Fibroblast of pulmonary artery (primary cell): ENCODE measurements at regions not wholly inside any gene's neighbourhood (a gene's known extent, or its start where the extent isn't known, plus 50 kb on each side); places are given as distances from the start of the nearest gene placed in this dataset.

Source experiments
- DNase-seq: peaks from one replicate; pipeline ENCODE4 v3.0.0-alpha.2; 2010; ENCODE audit warnings: low read depth
- H3K4me3 ChIP-seq: replicated peaks from 2 replicates; pipeline ENCODE4 v1.5.1; 2011; ENCODE audit warnings: low read depth, mild to moderate bottlenecking, control low read depth, low read length, moderate library complexity
- TF ChIP-seq, protein P1 (sequence below): IDR thresholded peaks from 2 replicates; pipeline ENCODE4 v1.5.1; 2011; ENCODE audit warnings: mild to moderate bottlenecking, control low read depth, low read length, inconsistent platforms; ENCODE audit errors: missing control alignments

DNA sequence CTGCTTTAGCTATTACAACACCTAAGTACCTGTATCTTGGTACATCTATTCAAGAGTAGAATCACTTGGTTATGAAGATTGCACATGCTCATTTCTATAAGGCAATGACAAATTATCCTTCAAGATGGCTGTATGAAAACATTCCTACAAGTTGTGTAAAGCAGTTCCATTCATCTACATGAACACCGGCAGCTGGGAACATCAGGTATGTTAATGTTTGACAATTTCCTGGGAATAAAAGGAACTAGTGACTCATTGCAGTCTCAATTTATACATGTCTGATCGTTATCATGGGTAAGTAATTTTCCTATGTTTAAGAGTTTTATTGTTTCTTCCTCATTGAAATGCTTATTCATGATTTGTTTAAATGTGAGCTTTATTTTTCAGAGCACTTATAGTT lies 203.2 kb upstream of the SEMA3E start:
- TF ChIP-seq, protein P1, sequence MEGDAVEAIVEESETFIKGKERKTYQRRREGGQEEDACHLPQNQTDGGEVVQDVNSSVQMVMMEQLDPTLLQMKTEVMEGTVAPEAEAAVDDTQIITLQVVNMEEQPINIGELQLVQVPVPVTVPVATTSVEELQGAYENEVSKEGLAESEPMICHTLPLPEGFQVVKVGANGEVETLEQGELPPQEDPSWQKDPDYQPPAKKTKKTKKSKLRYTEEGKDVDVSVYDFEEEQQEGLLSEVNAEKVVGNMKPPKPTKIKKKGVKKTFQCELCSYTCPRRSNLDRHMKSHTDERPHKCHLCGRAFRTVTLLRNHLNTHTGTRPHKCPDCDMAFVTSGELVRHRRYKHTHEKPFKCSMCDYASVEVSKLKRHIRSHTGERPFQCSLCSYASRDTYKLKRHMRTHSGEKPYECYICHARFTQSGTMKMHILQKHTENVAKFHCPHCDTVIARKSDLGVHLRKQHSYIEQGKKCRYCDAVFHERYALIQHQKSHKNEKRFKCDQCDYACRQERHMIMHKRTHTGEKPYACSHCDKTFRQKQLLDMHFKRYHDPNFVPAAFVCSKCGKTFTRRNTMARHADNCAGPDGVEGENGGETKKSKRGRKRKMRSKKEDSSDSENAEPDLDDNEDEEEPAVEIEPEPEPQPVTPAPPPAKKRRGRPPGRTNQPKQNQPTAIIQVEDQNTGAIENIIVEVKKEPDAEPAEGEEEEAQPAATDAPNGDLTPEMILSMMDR = no peak
- H3K4me3 ChIP-seq = no peak overlapping the region
- DNase-seq = no peak

DNA sequence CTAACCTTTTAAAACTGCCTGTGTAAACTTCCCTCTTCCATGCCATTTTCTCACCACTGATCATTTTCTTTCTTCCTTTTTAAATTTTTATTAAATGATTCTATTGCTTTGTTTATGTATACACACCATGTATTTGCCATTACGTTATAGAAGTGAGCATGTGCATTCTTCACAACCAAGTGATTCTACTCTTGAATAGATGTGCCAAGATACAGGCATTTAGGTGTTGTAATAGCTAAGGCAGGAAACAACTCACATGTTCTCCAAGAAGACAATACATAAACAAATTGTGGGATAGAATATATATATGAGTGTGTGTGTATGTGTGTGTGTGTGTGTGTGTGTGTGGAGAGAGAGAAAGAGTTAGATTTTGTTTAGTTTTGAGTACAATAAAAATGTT lies 202.6 kb upstream of the SEMA3E start:
- DNase-seq = no peak
- TF ChIP-seq, protein P1 = no peak

DNA sequence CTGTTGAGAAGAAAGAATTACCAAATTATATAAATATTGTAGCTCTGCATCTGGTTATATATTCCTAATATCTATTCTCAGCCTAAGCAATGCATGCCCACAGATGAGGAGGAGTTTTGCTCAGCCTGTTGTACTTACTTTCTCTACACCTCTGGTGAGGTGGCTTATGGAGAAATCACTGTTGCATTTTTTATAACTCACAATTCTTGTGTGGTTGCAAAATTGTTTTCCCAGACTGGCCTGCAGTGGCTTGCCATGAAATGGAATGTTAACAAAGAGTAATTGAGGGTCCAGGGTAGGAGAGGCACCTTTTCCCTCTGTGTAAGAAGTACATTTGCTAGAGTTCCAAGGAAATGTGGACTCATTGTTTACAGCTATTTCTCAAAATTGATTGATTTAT lies 202.0 kb upstream of the SEMA3E start:
- TF ChIP-seq, protein P1 = no peak
- H3K4me3 ChIP-seq = no peak overlapping the region
- no peak for DNase-seq

More for the DNA sequence above, 202.6 kb upstream of the SEMA3E start:
- no peak overlapping the region for H3K4me3 ChIP-seq

DNA sequence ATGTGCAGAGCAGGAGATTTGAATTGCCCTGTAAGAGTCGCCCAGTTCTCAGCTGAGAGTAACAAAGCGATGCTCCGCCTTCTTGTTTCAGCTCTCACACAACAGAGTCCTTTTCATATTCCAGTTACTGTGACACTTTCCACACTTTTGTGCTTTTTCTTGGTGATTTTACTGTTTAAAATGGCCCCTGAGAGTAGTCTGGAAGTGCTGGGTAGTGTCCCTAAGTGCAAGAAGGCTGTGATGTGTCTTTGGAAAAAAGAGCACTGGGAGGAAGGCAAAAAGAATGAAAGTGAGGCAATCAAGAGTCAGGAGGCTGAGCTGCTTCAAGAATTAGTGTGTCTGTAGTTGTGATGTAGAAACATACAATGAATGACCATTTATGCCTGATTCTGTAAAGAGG lies 201.2 kb upstream of the SEMA3E start:
- DNase-seq = no peak
- no peak overlapping the region for H3K4me3 ChIP-seq
- TF ChIP-seq, protein P1 = no peak

DNA sequence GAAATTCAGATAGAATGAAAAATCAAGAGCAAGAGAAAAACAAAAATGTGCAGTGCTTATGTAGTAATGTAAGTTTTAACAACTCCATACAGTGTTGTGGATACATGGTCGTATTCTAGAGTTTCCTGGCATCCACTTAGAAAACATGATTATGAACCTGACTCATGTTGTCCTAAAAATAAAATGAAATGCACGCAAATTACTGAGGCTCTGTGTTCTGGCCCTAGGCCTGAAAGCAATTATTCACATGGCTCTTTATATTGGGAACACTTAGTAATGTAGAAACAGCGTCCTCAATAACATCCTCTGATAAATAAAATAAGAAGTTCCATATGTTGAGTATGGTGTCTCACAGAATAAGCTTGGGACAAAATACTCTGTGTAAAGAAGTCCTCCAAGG lies 200.2 kb upstream of the SEMA3E start:
- DNase-seq = peak; percentile 27
- no peak overlapping the region for H3K4me3 ChIP-seq
- TF ChIP-seq, protein P1 = no peak

DNA sequence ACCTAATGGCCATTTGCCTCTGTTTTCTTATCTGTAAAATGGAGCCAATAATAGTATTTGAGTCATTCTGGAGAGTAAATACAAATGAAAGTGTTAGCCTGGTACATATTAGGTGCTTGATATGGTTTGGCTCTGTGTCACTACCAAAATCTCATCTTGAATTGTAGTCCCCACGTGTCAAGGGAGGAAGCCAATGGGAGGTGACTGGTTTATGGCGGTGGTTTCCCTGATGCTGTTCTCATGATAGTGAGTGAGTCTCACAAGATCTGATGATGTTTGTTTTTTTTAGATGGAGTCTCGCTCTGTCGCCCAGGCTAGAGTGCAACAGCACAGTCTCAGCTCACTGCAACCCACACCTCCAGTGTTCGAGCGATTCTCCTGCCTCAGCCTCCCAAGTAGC lies 194.0 kb upstream of the SEMA3E start:
- TF ChIP-seq, protein P1 = no peak
- no peak for DNase-seq
- no peak overlapping the region for H3K4me3 ChIP-seq

DNA sequence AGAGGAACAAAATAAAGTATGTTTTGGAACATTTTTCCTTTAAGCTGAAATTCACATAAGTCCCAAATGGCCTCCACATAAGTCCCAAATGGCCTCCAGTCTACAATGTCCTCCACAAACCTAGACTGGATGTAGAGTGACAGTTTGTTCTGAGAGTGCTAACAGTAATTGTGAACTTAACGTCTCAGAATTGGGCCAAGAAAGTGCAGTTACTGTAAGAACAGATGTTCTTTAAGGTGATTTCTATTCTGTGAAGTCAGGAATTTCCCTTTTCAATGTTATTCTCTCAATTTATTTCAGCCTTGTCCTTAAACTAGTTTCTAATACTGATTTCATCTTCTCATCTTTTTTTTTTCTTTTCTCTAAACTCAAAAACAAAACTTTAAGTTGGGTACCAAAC lies 188.7 kb upstream of the SEMA3E start:
- no peak for DNase-seq
- TF ChIP-seq, protein P1 = no peak
- no peak overlapping the region for H3K4me3 ChIP-seq
